H9 (cell line): ENCODE measurements at regions not wholly inside any gene's neighbourhood (a gene's known extent, or its start where the extent isn't known, plus 50 kb on each side); places are given as distances from the start of the nearest gene placed in this dataset.

ENCODE experiments used
- DNase-seq: peaks from one replicate; pipeline ENCODE4 v3.0.0-alpha.2; 2017
- H2AFZ ChIP-seq: one replicate; pipeline ENCODE4 v1.6.1; 2013; ENCODE audit warnings: mild to moderate bottlenecking, low read length, control low read depth, moderate library complexity
- H2AK5ac ChIP-seq: 2 replicates; pipeline ENCODE4 v1.6.1; 2013; ENCODE audit warnings: low read length, control low read depth, mixed read lengths; ENCODE audit not compliant: insufficient read length
- H2BK120ac ChIP-seq: one replicate; pipeline ENCODE4 v1.6.1; 2013; ENCODE audit warnings: low read depth, mild to moderate bottlenecking, low read length, control low read depth, inconsistent platforms; ENCODE audit not compliant: poor library complexity, severe bottlenecking
- H2BK12ac ChIP-seq: 2 replicates; pipeline ENCODE4 v1.6.1; 2013; ENCODE audit warnings: low read length, control low read depth, mixed read lengths, low read depth; ENCODE audit not compliant: insufficient read length
- H2BK15ac ChIP-seq: 2 replicates; pipeline ENCODE4 v1.6.1; 2013; ENCODE audit warnings: low read depth, low read length, control low read depth
- H2BK20ac ChIP-seq: one replicate; pipeline ENCODE4 v1.6.1; 2013; ENCODE audit warnings: low read depth, mild to moderate bottlenecking, low read length, control low read depth, inconsistent platforms; ENCODE audit not compliant: poor library complexity, severe bottlenecking
- H2BK5ac ChIP-seq: 2 replicates; pipeline ENCODE4 v1.6.1; 2013; ENCODE audit warnings: low read length, control low read depth, mixed read lengths; ENCODE audit not compliant: insufficient read length
- H3K14ac ChIP-seq: 2 replicates; pipeline ENCODE4 v1.6.1; 2013; ENCODE audit warnings: low read length, control low read depth; ENCODE audit not compliant: insufficient read depth
- H3K18ac ChIP-seq: 2 replicates; pipeline ENCODE4 v1.6.1; 2013; ENCODE audit warnings: low read depth, mild to moderate bottlenecking, mixed read lengths, low read length, control low read depth; ENCODE audit not compliant: insufficient read length
- H3K23ac ChIP-seq: 2 replicates; pipeline ENCODE4 v1.6.1; 2013; ENCODE audit warnings: low read length, control low read depth, mixed read lengths, low read depth; ENCODE audit not compliant: insufficient read length
- H3K23me2 ChIP-seq: 2 replicates; pipeline ENCODE4 v1.6.1; 2013; ENCODE audit warnings: low read depth, mild to moderate bottlenecking, mixed read lengths, low read length, control low read depth; ENCODE audit not compliant: insufficient read length, poor library complexity, severe bottlenecking
- H3K27ac ChIP-seq: 2 replicates; pipeline ENCODE4 v1.5.1; 2013; ENCODE audit warnings: low read length, control low read depth, mixed read lengths, low read depth; ENCODE audit not compliant: insufficient read length
- H3K27me3 ChIP-seq: 2 replicates; pipeline ENCODE4 v1.6.1; 2013; ENCODE audit warnings: low read length, control low read depth, inconsistent platforms; ENCODE audit not compliant: insufficient read depth
- H3K4ac ChIP-seq: 2 replicates; pipeline ENCODE4 v1.6.1; 2013; ENCODE audit warnings: low read depth, mild to moderate bottlenecking, control low read depth, inconsistent platforms, low read length, moderate library complexity
- H3K4me1 ChIP-seq: 2 replicates; pipeline ENCODE4 v1.6.1; 2013; ENCODE audit warnings: low read length, control low read depth, inconsistent platforms; ENCODE audit not compliant: insufficient read depth
- H3K4me2 ChIP-seq: 2 replicates; pipeline ENCODE4 v1.6.1; 2013; ENCODE audit warnings: low read length, control low read depth, mixed read lengths; ENCODE audit not compliant: insufficient read length, insufficient read depth
- H3K56ac ChIP-seq: 2 replicates; pipeline ENCODE4 v1.6.1; 2013; ENCODE audit warnings: low read depth, mild to moderate bottlenecking, mixed read lengths, low read length, control low read depth; ENCODE audit not compliant: insufficient read length
- H3K79me1 ChIP-seq: 2 replicates; pipeline ENCODE4 v1.6.1; 2013; ENCODE audit warnings: low read depth, mild to moderate bottlenecking, moderate library complexity, low read length, control low read depth, inconsistent platforms; ENCODE audit not compliant: insufficient read depth, poor library complexity, severe bottlenecking
- H3K79me2 ChIP-seq: 2 replicates; pipeline ENCODE4 v1.6.1; 2013; ENCODE audit warnings: low read length, control low read depth, inconsistent platforms; ENCODE audit not compliant: insufficient read depth
- H3K9ac ChIP-seq: 2 replicates; pipeline ENCODE4 v1.6.1; 2013; ENCODE audit warnings: low read length, control low read depth, mixed read lengths; ENCODE audit not compliant: insufficient read length; ENCODE audit errors: extremely low read depth
- H3K9me3 ChIP-seq: one replicate; pipeline ENCODE4 v1.6.1; 2013; ENCODE audit warnings: low read depth, low read length, inconsistent platforms; ENCODE audit not compliant: control insufficient read depth
- H3T11ph ChIP-seq: one replicate; pipeline ENCODE4 v1.6.1; 2013; ENCODE audit warnings: mild to moderate bottlenecking, low read length, control low read depth, inconsistent platforms
- H4K20me1 ChIP-seq: one replicate; pipeline ENCODE4 v1.6.1; 2013; ENCODE audit not compliant: control insufficient read depth, insufficient read length, insufficient read depth
- H4K5ac ChIP-seq: 2 replicates; pipeline ENCODE4 v1.6.1; 2013; ENCODE audit warnings: low read depth, mild to moderate bottlenecking, mixed read lengths, low read length, control low read depth; ENCODE audit not compliant: insufficient read length
- H4K8ac ChIP-seq: replicated peaks from 2 replicates; pipeline ENCODE4 v1.6.1; 2013; ENCODE audit warnings: low read length, control low read depth, mixed read lengths, low read depth; ENCODE audit not compliant: insufficient read length
- H4K91ac ChIP-seq: 2 replicates; pipeline ENCODE4 v1.6.1; 2013; ENCODE audit warnings: low read depth, mild to moderate bottlenecking, moderate library complexity, mixed read lengths, low read length, control low read depth; ENCODE audit not compliant: insufficient read length
- H3K27ac Mint-ChIP-seq, 3 experiments: 2 replicates in 2 of 3; 3 replicates in 1 of 3; pipeline ENCODE4 v1.8.0; 2020 to 2021; ENCODE audit warnings: mixed read lengths in 3 of 3, mild to moderate bottlenecking in 1 of 3, moderate library complexity in 1 of 3
- H3K27me3 Mint-ChIP-seq: 2 replicates; pipeline ENCODE4 v1.8.0; 2021; ENCODE audit warnings: low read depth, mild to moderate bottlenecking, moderate library complexity, mixed read lengths
- H3K36me3 Mint-ChIP-seq, 3 experiments: 2 replicates in 2 of 3; 3 replicates in 1 of 3; pipeline ENCODE4 v1.8.0; 2020 to 2021; ENCODE audit warnings: low read depth in 3 of 3, mixed read lengths in 3 of 3; ENCODE audit not compliant: insufficient read depth in 1 of 3
- H3K4me1 Mint-ChIP-seq, 2 experiments: 2 replicates each; pipeline ENCODE4 v1.8.0; 2020; ENCODE audit warnings: mixed read lengths in 2 of 2
- H3K4me3 Mint-ChIP-seq, 2 experiments: 2 replicates in 1 of 2; 3 replicates in 1 of 2; pipeline ENCODE4 v1.8.0; 2020 to 2021; ENCODE audit warnings: mild to moderate bottlenecking in 2 of 2, mixed read lengths in 2 of 2, moderate library complexity in 1 of 2
- H3K9me3 Mint-ChIP-seq, 2 experiments: 2 replicates in 1 of 2; 3 replicates in 1 of 2; pipeline ENCODE4 v1.8.0; 2020; ENCODE audit warnings: mild to moderate bottlenecking in 2 of 2, mixed read lengths in 2 of 2, moderate library complexity in 1 of 2
- CTCF ChIP-seq: fragments of 200-600 bp; sonication (generic); conservative IDR thresholded peaks from 3 replicates; pipeline ENCODE4 v1.8.0; 2021; ENCODE audit warnings: antibody characterized with exemption, mild to moderate bottlenecking

- H3K27ac ChIP-seq = no peak overlapping the region
- H3K14ac ChIP-seq = no peak overlapping the region
- no peak for TF ChIP-seq CTCF
- no peak overlapping the region for H2BK15ac ChIP-seq
- peaks cover 38 to 43% of the 10 kb centered on the region in 2 experiments for H3K9me3 Mint-ChIP-seq
- no peaks in the 10 kb centered on the region for H4K20me1 ChIP-seq
- H2BK5ac ChIP-seq = no peak overlapping the region
- no peak overlapping the region for H2AK5ac ChIP-seq
- H4K5ac ChIP-seq = no peak overlapping the region
- H3K4me1 ChIP-seq = no peaks in the 10 kb centered on the region
- peaks cover 0 to 4% (median 4%) of the 10 kb centered on the region in 3 experiments; a peak in 3 of 7 replicates for H3K36me3 Mint-ChIP-seq
- H3K79me1 ChIP-seq = no peaks in the 10 kb centered on the region
- H3K18ac ChIP-seq = no peak overlapping the region
- no peak overlapping the region for H2BK20ac ChIP-seq
- no peak overlapping the region for H3K9ac ChIP-seq
- peaks cover 21% of the 10 kb centered on the region for H3K27me3 Mint-ChIP-seq
- no peak overlapping the region for H3K23ac ChIP-seq
- no peaks in the 10 kb centered on the region for H3K79me2 ChIP-seq
- H4K8ac ChIP-seq = no peak overlapping the region
- H3K56ac ChIP-seq = no peak overlapping the region
- H3K4me3 Mint-ChIP-seq = no peak overlapping the region
- H4K91ac ChIP-seq = no peak overlapping the region
- H3K27me3 ChIP-seq = no peaks in the 10 kb centered on the region; the same call in 1 of the 2 replicates
- H2BK12ac ChIP-seq = no peak overlapping the region
- peaks cover 0 to 8% of the 10 kb centered on the region in 2 experiments; a peak in 2 of 4 replicates for H3K4me1 Mint-ChIP-seq
- H3K4me2 ChIP-seq = no peak overlapping the region
- no peak overlapping the region for H3K27ac Mint-ChIP-seq
- no peak overlapping the region for H2AFZ ChIP-seq
- no peak overlapping the region for H3T11ph ChIP-seq
- no peaks in the 10 kb centered on the region for H3K23me2 ChIP-seq
- H2BK120ac ChIP-seq = no peak overlapping the region
- no peak overlapping the region for H3K4ac ChIP-seq
- H3K9me3 ChIP-seq = no peaks in the 10 kb centered on the region
- no peak for DNase-seq
These were observed 75.2 kb downstream of the PJA1 start for GRCh38 chrX:69090022-69090421.
